ENCODE measurements at regions not wholly inside any gene's neighbourhood (a gene's known extent, or its start where the extent isn't known, plus 50 kb on each side); places are given as distances from the start of the nearest gene placed in this dataset.

- Histone ChIP-seq H3K36me3 (no peaks in the 10 kb centered on the region), H3K27ac (no peak overlapping the region), H3K27me3 (no peaks in the 10 kb centered on the region), H3K4me3 (no peak overlapping the region), H3K4me1 (no peaks in the 10 kb centered on the region), H3K9me3 (no peaks in the 10 kb centered on the region)
- no peak for TF ChIP-seq CTCF (IDR thresholded peaks at IDR 0.05)
- intact Hi-C loops (cut with DNase I) = no loop called here
- ATAC-seq = no peak
- FAIRE-seq = no peak
- 16 to 20% methylated on average over 1 of the region's 1 CpG for WGBS, 2 donors
- no peak for DNase-seq
These were observed 186.3 kb upstream of the TMEFF2 start for GRCh38 chr2:192381082-192381481.

GRCh38 chr2:192379736-192380135 is 185.0 kb upstream of the TMEFF2 start:
- intact Hi-C loops (cut with DNase I) = no loop called here
- H3K4me3 ChIP-seq = no peak overlapping the region
- H3K36me3 ChIP-seq = no peaks in the 10 kb centered on the region
- DNase-seq (no peak), ATAC-seq (no peak), FAIRE-seq (no peak)
- 38 to 47% methylated on average over 1 of the region's 1 CpG for WGBS, 2 donors
- H3K27ac ChIP-seq = no peak overlapping the region
- no peaks in the 10 kb centered on the region for H3K4me1 ChIP-seq
- no peaks in the 10 kb centered on the region for H3K9me3 ChIP-seq
- TF ChIP-seq CTCF (IDR thresholded peaks at IDR 0.05) = no peak
- no peaks in the 10 kb centered on the region for H3K27me3 ChIP-seq

- no peaks in the 10 kb centered on the region for H3K36me3 ChIP-seq
- H3K27me3 ChIP-seq = no peaks in the 10 kb centered on the region
- no peaks in the 10 kb centered on the region for H3K9me3 ChIP-seq
- no peak overlapping the region for H3K4me3 ChIP-seq
- no peak for TF ChIP-seq CTCF (IDR thresholded peaks at IDR 0.05)
- ATAC-seq (no peak), FAIRE-seq (no peak), DNase-seq (no peak)
- H3K27ac ChIP-seq = no peak overlapping the region
- no peaks in the 10 kb centered on the region for H3K4me1 ChIP-seq
- intact Hi-C loops (cut with DNase I) = no loop called here
These were observed 182.4 kb upstream of the TMEFF2 start for GRCh38 chr2:192377173-192377572.

GRCh38 chr2:192373754-192374153 is 179.0 kb upstream of the TMEFF2 start:
- DNase-seq = no peak
- FAIRE-seq = no peak
- H3K9me3 ChIP-seq = no peaks in the 10 kb centered on the region
- 62 to 83% methylated on average over 2 of the region's 2 CpGs for WGBS, 2 donors
- no peak for TF ChIP-seq CTCF (IDR thresholded peaks at IDR 0.05)
- no peak for ATAC-seq
- no peaks in the 10 kb centered on the region for H3K4me1 ChIP-seq
- no peaks in the 10 kb centered on the region for H3K36me3 ChIP-seq
- H3K4me3 ChIP-seq = no peak overlapping the region
- intact Hi-C loops (cut with DNase I) = no loop called here
- H3K27ac ChIP-seq = no peak overlapping the region
- no peaks in the 10 kb centered on the region for H3K27me3 ChIP-seq

GRCh38 chr2:192373221-192373620 is 178.5 kb upstream of the TMEFF2 start:
- Histone ChIP-seq H3K4me3 (no peak overlapping the region), H3K27me3 (no peaks in the 10 kb centered on the region), H3K9me3 (no peaks in the 10 kb centered on the region), H3K36me3 (no peaks in the 10 kb centered on the region), H3K4me1 (no peaks in the 10 kb centered on the region), H3K27ac (no peak overlapping the region)
- intact Hi-C loops (cut with DNase I) = no loop called here
- WGBS, 2 donors = 64 to 88% methylated on average over 6 of the region's 6 CpGs
- ATAC-seq (no peak), FAIRE-seq (no peak), DNase-seq (no peak)
- TF ChIP-seq CTCF (IDR thresholded peaks at IDR 0.05) = no peak
